VCaP (cell line): ENCODE measurements at regions not wholly inside any gene's neighbourhood (a gene's known extent, or its start where the extent isn't known, plus 50 kb on each side); places are given as distances from the start of the nearest gene placed in this dataset.

Experiments
- H3K27ac ChIP-seq: fragments of 450-650 bp; 2 replicates; pipeline ENCODE4 v1.5.1; 2017
- TF ChIP-seq, protein P1 (sequence below): fragments of 450-650 bp; conservative IDR thresholded peaks from 2 replicates; pipeline ENCODE4 v1.5.1; 2017; ENCODE audit warnings: mild to moderate bottlenecking, moderate library complexity

DNA sequence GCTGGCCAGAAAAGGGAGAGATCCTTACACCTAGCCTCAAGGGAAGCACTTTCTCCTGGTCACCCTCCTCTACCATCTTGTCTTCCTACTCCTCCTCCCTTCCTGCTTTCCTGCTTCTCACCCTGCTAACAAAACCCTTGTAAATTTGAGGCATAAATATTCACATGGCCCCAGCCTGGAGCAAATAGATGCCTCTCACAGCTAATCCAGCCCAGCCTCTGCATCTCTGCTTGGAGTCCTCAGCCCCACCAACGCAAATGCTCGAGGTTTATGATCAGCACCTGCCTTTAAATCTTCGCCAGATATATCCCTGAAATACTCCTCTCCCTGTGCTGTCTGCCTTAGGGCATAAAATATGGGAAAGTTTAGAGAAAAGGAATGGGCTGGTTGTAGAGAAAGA is 205.2 kb upstream of the CDH5 start:
- no peak overlapping the region for H3K27ac ChIP-seq
- TF ChIP-seq, protein P1, sequence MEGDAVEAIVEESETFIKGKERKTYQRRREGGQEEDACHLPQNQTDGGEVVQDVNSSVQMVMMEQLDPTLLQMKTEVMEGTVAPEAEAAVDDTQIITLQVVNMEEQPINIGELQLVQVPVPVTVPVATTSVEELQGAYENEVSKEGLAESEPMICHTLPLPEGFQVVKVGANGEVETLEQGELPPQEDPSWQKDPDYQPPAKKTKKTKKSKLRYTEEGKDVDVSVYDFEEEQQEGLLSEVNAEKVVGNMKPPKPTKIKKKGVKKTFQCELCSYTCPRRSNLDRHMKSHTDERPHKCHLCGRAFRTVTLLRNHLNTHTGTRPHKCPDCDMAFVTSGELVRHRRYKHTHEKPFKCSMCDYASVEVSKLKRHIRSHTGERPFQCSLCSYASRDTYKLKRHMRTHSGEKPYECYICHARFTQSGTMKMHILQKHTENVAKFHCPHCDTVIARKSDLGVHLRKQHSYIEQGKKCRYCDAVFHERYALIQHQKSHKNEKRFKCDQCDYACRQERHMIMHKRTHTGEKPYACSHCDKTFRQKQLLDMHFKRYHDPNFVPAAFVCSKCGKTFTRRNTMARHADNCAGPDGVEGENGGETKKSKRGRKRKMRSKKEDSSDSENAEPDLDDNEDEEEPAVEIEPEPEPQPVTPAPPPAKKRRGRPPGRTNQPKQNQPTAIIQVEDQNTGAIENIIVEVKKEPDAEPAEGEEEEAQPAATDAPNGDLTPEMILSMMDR = no peak

DNA sequence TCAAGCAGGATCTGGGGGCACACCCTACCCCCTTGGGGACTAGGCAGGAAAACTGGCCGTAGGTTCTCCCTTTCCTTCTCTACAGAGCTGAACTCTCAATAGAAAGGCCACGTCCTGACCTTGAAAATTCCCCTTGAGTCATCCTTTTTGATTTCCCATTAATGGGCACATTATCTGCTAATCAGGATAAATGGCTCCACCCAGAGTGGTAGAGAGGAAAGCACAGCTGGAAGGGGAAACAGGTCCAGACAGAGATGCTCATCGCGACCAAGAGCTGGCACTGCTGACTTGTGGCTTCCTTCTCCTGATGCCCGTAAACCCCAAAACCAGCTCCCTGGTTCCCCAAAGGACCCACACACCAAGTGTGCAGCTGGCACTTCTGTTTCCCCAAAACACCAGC is 206.5 kb upstream of the CDH5 start:
- H3K27ac ChIP-seq = no peak overlapping the region
- TF ChIP-seq, protein P1 = no peak

DNA sequence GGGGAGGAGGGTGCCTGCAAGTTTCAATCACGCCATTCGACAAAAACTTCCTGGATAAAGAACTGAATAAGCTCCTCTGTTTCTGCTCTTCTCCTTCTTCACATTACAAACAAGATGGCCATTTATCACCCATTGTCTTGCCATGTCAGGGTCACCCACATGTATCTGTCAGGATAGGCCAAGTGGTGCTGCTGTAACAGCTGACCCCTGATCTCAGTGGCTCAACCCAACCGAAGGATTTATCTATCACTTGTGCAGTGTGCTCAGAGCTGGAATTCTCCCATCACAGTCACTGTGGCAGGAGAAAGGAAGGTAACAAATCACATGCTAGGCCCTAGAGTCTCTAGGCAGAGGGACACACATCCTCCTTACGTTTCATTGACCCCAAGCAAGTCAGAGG is 210.0 kb upstream of the CDH5 start:
- TF ChIP-seq, protein P1 = no peak
- no peak overlapping the region for H3K27ac ChIP-seq

DNA sequence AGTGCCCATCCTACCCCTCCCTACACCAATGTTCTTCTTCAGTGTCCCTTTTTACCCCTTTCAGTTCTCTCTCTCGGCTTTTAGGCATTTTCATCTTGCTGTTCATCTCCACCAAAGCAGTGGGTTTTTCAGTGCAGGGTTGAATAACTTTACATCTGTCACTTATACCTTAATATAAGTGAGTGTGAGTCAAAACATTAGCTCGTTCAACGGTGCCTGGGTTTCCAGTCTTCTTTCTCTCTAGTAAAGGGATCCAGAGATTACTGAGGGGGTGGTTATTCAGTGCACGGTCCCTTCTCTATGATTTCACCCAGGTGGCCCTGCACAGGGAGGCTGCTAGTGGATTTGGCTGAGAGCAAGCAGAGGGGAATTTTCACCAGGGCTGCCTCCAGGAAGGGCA is 210.6 kb upstream of the CDH5 start:
- no peak overlapping the region for H3K27ac ChIP-seq
- TF ChIP-seq, protein P1 = no peak

DNA sequence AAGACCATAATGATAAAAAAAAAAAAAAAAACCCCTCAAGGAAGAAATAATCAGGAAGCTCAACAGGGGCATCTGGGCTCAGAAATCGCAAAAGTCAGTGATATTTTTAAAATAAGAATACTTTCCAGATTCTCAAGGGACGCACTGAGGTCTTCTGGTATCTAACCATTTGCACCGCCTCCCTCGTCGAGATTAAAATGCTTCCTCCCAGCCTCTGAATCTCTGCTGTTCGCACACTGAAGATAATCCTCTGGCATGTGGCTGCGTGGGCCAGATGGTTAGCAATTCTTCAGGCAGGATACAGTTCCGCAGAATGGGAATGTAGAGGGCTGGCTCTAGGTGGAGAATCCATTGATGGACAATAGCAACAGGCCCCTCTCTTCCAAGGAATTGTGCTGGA is 211.7 kb upstream of the CDH5 start:
- H3K27ac ChIP-seq = no peak overlapping the region
- TF ChIP-seq, protein P1 = no peak

DNA sequence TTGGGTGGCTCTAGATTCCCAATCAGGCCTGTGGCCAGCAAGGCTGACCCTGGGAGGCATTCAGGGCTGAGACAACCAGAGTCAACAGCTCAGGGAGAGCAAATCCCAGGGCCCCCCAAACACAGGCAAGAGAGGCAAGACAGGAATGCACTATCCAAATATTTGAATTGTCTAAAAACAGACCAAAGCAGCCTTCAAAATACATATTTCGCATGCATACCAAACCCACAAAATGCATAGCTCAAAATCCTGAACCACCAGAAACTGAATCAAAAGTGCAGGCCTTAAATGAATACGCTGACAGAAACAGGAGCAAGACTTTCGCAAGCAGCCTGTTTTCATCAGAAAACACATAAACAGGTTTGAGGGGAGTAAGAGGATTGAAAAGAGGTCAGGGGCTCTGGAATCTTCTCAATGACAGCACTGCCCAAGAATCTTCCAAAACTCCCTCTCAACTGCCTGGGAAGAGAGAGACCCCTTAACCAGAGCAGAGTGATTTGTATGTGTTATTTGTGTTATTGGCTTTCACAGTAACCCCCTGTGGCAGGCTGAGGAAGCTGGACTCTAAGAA is 213.6 kb upstream of the CDH5 start:
- H3K27ac ChIP-seq = no peak overlapping the region

DNA sequence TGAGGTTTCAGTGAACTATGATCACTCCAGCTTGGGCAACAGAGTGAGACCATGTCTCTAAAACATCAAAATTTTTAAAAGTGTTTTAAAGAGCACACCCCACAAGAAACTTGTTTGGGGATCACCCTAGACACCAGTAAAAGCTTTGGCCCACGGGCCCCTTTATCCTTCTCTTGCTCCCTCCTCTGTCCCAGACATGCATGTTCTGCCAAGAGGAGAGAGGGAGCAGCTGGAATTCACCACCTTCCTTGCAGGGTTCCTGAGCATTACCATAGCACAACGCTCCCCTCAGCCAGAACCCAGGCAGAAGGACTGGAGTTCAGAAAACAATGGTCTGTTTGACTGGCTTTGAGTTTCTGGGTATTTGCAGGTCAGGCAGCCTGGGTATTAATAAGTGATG is 214.3 kb upstream of the CDH5 start:
- H3K27ac ChIP-seq = no peak overlapping the region
- TF ChIP-seq, protein P1 = no peak

More for the DNA sequence above, 213.6 kb upstream of the CDH5 start:
- TF ChIP-seq, protein P1 = no peak
